DOHH2 (cell line): ENCODE measurements at regions not wholly inside any gene's neighbourhood (a gene's known extent, or its start where the extent isn't known, plus 50 kb on each side); places are given as distances from the start of the nearest gene placed in this dataset.
"Not testable (repeated sequence)": the region's sequence is repeated elsewhere in the genome, so short reads cannot be mapped to it uniquely, and the experiment has no call there.

Source experiments
- H3F3A ChIP-seq: fragments of 200-600 bp; sonication (generic), shearing (Covaris generic); 2 replicates; pipeline ENCODE4 v1.6.0; 2016; ENCODE audit warnings: antibody characterized with exemption, mild to moderate bottlenecking; ENCODE audit not compliant: control insufficient read depth, insufficient read depth
- H3K27ac ChIP-seq: fragments of 200-600 bp; sonication (generic); 2 replicates; pipeline ENCODE4 v1.5.1; 2014; ENCODE audit warnings: low read depth, mild to moderate bottlenecking, low read length, moderate library complexity
- H3K27me3 ChIP-seq: fragments of 200-600 bp; sonication (generic); 2 replicates; pipeline ENCODE4 v1.6.1; 2014; ENCODE audit warnings: mild to moderate bottlenecking, low read length, mixed read lengths; ENCODE audit not compliant: control insufficient read depth
- H3K36me3 ChIP-seq: fragments of 200-600 bp; sonication (generic); 2 replicates; pipeline ENCODE4 v1.6.1; 2014; ENCODE audit warnings: mild to moderate bottlenecking, low read length, moderate library complexity, mixed read lengths; ENCODE audit not compliant: control insufficient read depth
- H3K4me1 ChIP-seq: fragments of 200-600 bp; sonication (generic); 2 replicates; pipeline ENCODE4 v1.6.1; 2014; ENCODE audit warnings: mild to moderate bottlenecking, low read length, mixed read lengths; ENCODE audit not compliant: control insufficient read depth
- H3K4me2 ChIP-seq: fragments of 200-600 bp; sonication (generic); 2 replicates; pipeline ENCODE4 v1.6.0; 2014; ENCODE audit warnings: mild to moderate bottlenecking, low read length, moderate library complexity
- H3K4me3 ChIP-seq: fragments of 200-600 bp; sonication (generic); 2 replicates; pipeline ENCODE4 v1.5.1; 2014; ENCODE audit warnings: mild to moderate bottlenecking, low read length, mixed read lengths
- H3K79me2 ChIP-seq: fragments of 200-600 bp; sonication (generic); 2 replicates; pipeline ENCODE4 v1.6.1; 2014; ENCODE audit warnings: mild to moderate bottlenecking, low read length, mixed read lengths; ENCODE audit not compliant: control insufficient read depth
- H3K9me2 ChIP-seq: fragments of 200-600 bp; sonication (generic); replicated peaks from 2 replicates; pipeline ENCODE4 v1.6.1; 2014; ENCODE audit warnings: mild to moderate bottlenecking, low read length, mixed read lengths; ENCODE audit not compliant: control insufficient read depth
- H3K9me3 ChIP-seq: fragments of 200-600 bp; sonication (generic); 2 replicates; pipeline ENCODE4 v1.6.1; 2014; ENCODE audit warnings: antibody characterized with exemption, low read length, mixed read lengths; ENCODE audit not compliant: control insufficient read depth, insufficient read depth
- H4K20me1 ChIP-seq: fragments of 200-600 bp; sonication (generic); 2 replicates; pipeline ENCODE4 v1.6.0; 2014; ENCODE audit warnings: low read depth, mild to moderate bottlenecking, antibody characterized with exemption, low read length, moderate library complexity; ENCODE audit not compliant: control insufficient read depth, insufficient read depth
- EZH2phosphoT487 ChIP-seq: fragments of 200-600 bp; sonication (generic); IDR thresholded peaks from 2 replicates; pipeline ENCODE4 v1.6.1; 2017; ENCODE audit warnings: borderline replicate concordance, mild to moderate bottlenecking, antibody characterized with exemption, low read length, moderate library complexity, mixed read lengths
- TF ChIP-seq, protein P1 (sequence below): fragments of 200-600 bp; sonication (generic); IDR thresholded peaks from one replicate; pipeline ENCODE4 v1.5.1; 2014; ENCODE audit warnings: antibody characterized with exemption, mild to moderate bottlenecking, low read depth, low read length; ENCODE audit not compliant: poor library complexity, severe bottlenecking

DNA sequence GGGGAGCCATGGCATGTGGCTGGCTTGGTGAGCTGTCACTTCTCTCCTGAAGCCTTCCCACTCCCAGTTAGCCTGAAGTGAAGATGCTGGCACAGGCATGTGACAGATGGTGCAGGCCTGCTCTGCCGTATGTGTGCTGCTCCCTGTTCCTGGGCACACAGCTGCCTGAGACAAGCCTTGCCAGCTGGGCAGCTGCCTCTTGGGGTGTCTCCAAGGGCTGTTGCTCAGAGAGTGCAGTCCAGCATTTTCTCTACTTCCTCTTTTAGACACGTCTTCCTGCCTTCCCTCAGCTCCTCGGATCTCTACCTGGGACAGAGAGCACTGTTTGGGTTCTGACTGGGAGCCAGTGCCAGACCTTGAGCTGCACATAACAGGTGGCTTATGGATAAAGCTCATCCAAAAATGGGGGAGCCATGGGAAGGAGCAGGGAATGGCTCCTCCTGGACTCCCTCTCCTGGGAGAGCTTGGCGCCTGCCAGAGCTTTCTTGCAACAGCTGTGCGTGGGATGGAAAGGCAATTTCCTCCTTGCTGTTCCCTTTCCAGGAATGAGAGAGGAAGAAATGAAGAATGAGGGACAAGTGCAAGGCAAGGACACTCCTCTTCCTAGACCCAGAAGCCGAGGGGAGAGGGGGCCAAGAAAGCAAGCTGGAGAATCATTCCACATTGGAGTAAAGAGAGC is 132.9 kb downstream of the MSL3 start:
- Histone ChIP-seq H3F3A (no peaks in the 10 kb centered on the region), H3K27ac (no peak overlapping the region), H3K4me1 (no peaks in the 10 kb centered on the region), H3K79me2 (no peaks in the 10 kb centered on the region), H3K4me3 (no peak overlapping the region), H3K9me2 (no peaks in the 10 kb centered on the region), H3K27me3 (no peaks in the 10 kb centered on the region), H3K9me3 (no peaks in the 10 kb centered on the region), H3K36me3 (no peaks in the 10 kb centered on the region), H3K4me2 (no peak overlapping the region), H4K20me1 (no peaks in the 10 kb centered on the region)
- TF ChIP-seq, protein P1, sequence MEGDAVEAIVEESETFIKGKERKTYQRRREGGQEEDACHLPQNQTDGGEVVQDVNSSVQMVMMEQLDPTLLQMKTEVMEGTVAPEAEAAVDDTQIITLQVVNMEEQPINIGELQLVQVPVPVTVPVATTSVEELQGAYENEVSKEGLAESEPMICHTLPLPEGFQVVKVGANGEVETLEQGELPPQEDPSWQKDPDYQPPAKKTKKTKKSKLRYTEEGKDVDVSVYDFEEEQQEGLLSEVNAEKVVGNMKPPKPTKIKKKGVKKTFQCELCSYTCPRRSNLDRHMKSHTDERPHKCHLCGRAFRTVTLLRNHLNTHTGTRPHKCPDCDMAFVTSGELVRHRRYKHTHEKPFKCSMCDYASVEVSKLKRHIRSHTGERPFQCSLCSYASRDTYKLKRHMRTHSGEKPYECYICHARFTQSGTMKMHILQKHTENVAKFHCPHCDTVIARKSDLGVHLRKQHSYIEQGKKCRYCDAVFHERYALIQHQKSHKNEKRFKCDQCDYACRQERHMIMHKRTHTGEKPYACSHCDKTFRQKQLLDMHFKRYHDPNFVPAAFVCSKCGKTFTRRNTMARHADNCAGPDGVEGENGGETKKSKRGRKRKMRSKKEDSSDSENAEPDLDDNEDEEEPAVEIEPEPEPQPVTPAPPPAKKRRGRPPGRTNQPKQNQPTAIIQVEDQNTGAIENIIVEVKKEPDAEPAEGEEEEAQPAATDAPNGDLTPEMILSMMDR = no peak
- no peak for TF ChIP-seq EZH2phosphoT487

DNA sequence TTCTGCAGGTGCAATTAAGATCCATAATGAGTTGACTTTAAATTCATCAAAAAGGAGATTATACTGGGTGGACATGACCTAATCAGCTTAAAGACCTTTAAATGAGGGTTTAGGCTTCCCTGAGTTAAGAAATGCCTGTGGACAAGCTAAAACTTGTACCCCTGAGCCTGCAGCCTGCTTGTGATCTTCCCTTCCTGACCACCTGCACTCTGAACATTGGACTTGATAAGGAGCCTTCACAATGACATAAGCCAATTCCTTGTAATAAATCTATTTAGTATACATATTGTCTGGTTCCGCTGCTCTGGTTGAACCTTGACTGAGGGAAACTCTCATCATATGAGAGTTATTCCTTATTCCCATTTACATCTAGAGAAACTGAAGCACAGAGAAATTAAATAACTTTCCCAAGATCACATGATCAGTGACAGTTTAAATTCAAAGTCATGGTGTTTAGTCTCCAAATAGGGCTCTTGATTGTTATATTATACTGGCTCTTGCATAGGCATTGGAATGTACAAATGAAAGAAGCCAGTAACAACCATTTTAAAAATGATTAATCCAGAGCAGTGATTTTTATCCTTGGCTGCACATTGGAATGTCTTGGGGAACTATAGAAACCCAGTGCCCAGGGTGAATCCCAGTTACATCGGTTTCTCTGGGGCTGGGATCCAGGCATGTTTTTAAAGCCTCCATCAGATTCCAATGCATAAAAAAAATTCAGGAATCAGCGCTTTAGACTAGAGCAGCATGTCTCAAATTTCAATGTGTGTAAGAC is 136.1 kb downstream of the MSL3 start:
- no peaks in the 10 kb centered on the region for H3K9me2 ChIP-seq
- no peaks in the 10 kb centered on the region for H3K27me3 ChIP-seq
- TF ChIP-seq, protein P1 = no peak
- TF ChIP-seq EZH2phosphoT487 = no peak
- H3K4me1 ChIP-seq = no peaks in the 10 kb centered on the region
- H3K9me3 ChIP-seq = no peaks in the 10 kb centered on the region
- no peak overlapping the region for H3K4me2 ChIP-seq
- H3K36me3 ChIP-seq = no peaks in the 10 kb centered on the region
- H4K20me1 ChIP-seq = no peaks in the 10 kb centered on the region
- H3K27ac ChIP-seq = no peak overlapping the region
- H3F3A ChIP-seq = no peaks in the 10 kb centered on the region
- H3K4me3 ChIP-seq = no peak overlapping the region
- no peaks in the 10 kb centered on the region for H3K79me2 ChIP-seq

DNA sequence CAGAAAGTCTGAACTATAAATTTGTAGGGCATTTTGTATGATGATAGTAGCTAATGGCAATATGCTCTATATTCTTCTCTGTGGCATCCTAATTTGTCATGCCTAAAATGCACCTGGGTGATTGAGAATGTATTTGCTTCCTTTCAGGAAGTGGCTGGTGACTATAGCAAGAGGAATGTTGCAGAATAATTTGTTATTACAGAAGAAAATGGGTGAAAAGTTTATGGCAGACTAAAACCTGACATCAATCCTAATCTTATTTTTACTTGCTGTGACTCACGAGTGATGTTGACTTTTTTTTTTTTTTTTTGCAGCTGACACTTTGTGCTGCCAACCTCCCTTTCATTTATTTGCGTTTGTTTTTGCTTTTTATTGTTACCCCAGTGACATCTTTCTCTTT is 141.1 kb downstream of the MSL3 start:
- no peaks in the 10 kb centered on the region for H3K9me3 ChIP-seq
- H3F3A ChIP-seq = no peaks in the 10 kb centered on the region
- H3K36me3 ChIP-seq = no peaks in the 10 kb centered on the region
- no peaks in the 10 kb centered on the region for H3K79me2 ChIP-seq
- no peak overlapping the region for H3K4me2 ChIP-seq
- no peak overlapping the region for H3K4me3 ChIP-seq
- no peaks in the 10 kb centered on the region for H3K9me2 ChIP-seq
- no peaks in the 10 kb centered on the region for H4K20me1 ChIP-seq
- no peak overlapping the region for H3K27ac ChIP-seq
- TF ChIP-seq, protein P1 = no peak
- no peak for TF ChIP-seq EZH2phosphoT487
- no peaks in the 10 kb centered on the region for H3K27me3 ChIP-seq
- no peaks in the 10 kb centered on the region for H3K4me1 ChIP-seq

DNA sequence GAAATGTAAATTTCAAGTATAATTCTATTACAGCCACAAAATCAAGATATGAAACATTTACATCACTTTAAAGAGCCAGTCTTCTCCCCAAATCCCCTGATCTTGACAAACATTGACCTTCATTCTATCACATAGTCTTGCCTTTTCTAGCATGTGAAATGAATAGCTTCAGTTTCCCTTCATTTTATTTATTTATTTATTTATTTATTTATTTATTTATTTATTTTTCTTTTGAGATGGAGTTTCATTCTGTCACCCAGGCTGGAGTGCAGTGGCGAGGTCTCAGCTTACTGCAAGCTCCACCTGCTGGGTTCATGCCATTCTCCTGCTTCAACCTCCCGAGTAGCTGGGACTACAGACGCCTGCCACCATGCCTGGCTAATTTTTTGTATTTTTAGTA is 147.9 kb downstream of the MSL3 start:
- not testable (repeated sequence) for H3K9me2 ChIP-seq, H3K27me3 ChIP-seq, H3F3A ChIP-seq, H3K79me2 ChIP-seq, H3K36me3 ChIP-seq, H3K27ac ChIP-seq, H3K9me3 ChIP-seq, H4K20me1 ChIP-seq, H3K4me2 ChIP-seq, H3K4me1 ChIP-seq, H3K4me3 ChIP-seq
